D721Med (cell line): ENCODE measurements at regions not wholly inside any gene's neighbourhood (a gene's known extent, or its start where the extent isn't known, plus 50 kb on each side); places are given as distances from the start of the nearest gene placed in this dataset.
"Not testable (repeated sequence)": the region's sequence is repeated elsewhere in the genome, so short reads cannot be mapped to it uniquely, and the experiment has no call there.

Experiments used
- DNase-seq: peaks from one replicate; pipeline ENCODE4 v3.0.0; 2011; ENCODE audit warnings: low spot score; ENCODE audit not compliant: insufficient read length
- FAIRE-seq: peaks from 2 replicates; lab custom pipeline; 2011; peaks lifted over from hg19 to GRCh38; lab: Jason Lieb, UNC
- TF ChIP-seq, protein P1 (sequence below): IDR thresholded peaks from 2 replicates; pipeline ENCODE4 v1.5.1; 2012; ENCODE audit warnings: mild to moderate bottlenecking, control low read depth; ENCODE audit not compliant: insufficient read depth; ENCODE audit errors: missing control alignments

DNA sequence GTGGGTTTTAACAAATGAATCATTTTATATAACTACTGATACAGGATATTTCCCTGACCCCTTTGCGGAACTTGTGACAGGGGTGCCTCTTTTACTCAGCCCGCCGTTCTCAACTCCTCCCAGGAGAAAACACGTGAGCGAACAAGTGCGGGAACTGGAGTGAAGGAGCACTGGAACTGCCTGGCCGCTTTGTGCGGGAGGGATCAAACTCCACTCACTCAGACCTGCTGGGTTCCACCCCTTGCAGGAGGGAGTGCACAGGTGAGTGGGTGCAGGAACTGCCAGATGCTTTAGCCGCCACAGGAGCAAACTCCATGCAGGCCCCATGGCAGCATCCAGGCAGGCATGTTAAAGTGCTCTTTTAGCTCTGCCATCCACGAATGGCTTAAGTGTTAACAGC lies 513.4 kb upstream of the GRM3 start:
- DNase-seq = no peak
- FAIRE-seq = no peak
- TF ChIP-seq, protein P1, sequence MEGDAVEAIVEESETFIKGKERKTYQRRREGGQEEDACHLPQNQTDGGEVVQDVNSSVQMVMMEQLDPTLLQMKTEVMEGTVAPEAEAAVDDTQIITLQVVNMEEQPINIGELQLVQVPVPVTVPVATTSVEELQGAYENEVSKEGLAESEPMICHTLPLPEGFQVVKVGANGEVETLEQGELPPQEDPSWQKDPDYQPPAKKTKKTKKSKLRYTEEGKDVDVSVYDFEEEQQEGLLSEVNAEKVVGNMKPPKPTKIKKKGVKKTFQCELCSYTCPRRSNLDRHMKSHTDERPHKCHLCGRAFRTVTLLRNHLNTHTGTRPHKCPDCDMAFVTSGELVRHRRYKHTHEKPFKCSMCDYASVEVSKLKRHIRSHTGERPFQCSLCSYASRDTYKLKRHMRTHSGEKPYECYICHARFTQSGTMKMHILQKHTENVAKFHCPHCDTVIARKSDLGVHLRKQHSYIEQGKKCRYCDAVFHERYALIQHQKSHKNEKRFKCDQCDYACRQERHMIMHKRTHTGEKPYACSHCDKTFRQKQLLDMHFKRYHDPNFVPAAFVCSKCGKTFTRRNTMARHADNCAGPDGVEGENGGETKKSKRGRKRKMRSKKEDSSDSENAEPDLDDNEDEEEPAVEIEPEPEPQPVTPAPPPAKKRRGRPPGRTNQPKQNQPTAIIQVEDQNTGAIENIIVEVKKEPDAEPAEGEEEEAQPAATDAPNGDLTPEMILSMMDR = no peak

DNA sequence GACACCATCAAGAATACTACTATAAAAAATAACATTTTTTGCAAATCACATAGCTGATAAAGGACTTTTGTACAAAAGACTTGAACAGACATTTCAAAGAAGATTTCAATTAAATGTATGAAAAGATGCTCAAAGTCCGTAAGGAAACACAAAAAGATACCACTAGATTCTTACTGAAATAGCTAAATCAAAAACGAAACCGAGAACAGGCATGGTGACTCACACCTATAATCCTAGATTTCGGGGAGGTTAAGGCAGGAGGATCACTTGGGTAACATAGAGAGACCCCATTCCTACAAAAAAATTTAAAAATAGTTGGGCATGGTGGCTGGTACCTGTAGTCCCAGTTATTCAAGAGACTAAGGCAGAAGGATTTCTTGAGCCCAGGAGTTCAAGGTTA lies 520.2 kb upstream of the GRM3 start:
- TF ChIP-seq, protein P1 = no peak
- FAIRE-seq = no peak
- DNase-seq = no peak

DNA sequence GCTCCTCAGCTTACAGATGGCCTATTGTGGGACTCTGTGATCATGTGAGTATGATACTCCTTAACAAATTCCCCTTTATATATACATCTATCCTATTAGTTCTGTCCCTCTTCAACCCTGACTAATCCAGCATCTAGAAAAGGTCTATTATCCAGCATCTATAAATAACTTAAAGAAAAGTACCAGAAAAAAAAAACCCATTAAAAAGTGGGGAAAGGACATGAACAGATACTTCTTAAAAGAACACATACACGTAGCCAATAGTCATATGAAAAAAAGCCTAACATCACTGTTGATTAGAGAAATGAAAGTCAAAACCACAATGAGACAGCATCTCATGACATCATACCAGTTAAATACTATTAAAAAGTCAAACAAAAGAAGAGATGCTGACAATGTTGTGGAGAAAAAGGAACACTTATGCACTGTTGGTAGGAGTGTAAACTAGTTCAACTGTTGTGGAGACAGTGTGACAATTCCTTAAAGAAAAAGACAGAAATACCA lies 549.5 kb upstream of the GRM3 start:
- no peak for FAIRE-seq
- TF ChIP-seq, protein P1 = no peak
- no peak for DNase-seq

DNA sequence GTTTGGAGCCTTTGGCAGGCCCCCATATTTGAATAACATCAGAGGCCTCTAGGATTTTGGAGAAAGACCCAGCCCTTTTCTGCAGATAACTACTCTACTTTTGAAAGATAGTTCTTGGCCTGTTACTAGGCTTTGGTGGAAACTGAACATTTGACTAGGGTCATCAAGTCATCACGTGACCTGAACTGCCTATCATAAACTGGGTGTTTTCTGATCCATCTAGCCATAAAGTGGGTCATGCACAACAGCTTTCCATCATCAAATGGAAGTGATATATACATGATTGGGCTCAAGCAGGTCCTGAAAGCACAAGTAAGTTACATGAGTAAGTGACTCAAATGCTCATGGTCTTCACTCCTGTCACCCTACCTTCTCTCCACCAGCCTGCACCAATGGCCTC lies 552.3 kb upstream of the GRM3 start:
- DNase-seq (no peak), FAIRE-seq (no peak)
- TF ChIP-seq, protein P1 = no peak

DNA sequence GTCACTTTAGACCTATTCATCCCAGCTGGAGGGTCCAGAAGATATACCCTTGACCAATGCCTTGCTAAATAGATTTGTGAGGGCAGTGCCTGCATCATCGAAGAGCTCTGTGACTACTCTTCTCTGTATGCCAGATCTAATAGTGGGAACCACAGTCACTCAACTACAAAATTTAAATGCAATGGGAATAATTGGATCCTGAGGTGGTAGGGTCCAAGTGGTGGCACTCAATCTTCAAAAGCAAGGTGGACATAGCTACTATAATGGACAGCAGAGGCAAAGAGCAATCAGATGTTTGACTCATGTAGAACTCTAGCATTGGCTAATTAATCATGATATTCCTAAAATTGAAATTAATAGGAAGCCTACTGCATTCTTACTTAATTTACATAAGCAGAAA lies 554.3 kb upstream of the GRM3 start:
- DNase-seq (no peak), FAIRE-seq (no peak)
- TF ChIP-seq, protein P1 = no peak

DNA sequence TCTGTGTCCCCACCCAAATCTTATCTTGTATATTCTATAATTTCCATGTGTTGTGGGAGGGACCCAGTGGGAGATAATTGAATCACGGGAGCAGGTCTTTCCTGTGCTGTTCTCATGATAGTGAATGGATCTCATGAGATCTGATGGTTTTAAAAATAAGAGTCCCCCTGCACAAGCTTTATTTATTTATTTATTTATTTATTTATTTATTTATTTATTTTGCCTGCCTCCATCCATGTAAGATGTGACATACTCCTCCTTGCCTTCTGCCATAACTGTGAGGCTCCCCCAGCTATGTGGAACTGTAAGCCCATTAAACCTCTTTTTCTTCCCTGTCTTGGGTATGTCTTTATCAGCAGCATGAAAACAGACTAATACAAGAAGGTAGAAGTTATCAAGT lies 579.1 kb upstream of the GRM3 start:
- FAIRE-seq, DNase-seq: not testable (repeated sequence)

DNA sequence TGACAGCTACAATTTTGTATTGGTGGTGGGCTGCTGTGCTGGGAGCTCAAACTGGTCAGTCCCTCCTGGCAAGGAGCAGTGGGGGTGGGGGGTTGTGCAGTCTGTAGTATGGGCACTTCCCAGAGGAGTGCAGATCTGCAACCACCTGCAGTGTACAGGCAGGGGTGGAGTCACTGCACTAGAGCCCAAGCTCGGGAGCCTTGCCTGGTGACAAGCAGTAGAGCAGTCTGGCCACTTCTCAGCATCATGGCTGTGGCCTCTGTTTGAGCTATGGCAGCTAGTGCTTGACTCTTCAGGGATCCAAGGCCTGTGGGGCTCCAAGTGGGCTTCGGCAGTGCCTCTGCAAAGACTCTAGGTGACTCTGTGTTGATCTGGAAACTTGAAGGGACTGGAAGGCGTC lies 585.1 kb upstream of the GRM3 start:
- FAIRE-seq = no peak
- TF ChIP-seq, protein P1 = no peak
- DNase-seq = no peak

DNA sequence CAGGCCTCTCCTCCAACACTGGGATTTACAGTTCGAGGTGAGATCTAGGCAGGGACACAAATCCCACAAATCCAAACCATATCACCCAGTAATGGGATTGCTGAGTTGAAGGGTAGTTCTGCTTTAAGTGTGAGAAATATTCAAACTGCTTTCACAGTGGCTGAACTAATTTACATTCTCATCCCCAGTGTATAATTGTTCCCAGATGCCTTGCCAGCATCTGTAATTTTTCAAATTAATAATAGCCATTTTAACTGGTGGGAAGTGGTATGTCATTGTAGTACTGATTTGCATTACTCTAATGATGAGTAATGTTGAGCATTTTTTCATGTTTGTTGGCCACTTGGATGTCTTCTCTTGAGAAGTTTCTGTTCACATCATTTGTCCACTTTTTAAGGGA lies 592.8 kb upstream of the GRM3 start:
- TF ChIP-seq, protein P1 = no peak
- no peak for DNase-seq
- no peak for FAIRE-seq
